ENCODE measurements at regions not wholly inside any gene's neighbourhood (a gene's known extent, or its start where the extent isn't known, plus 50 kb on each side); places are given as distances from the start of the nearest gene placed in this dataset.

GRCh38 chr14:65850429-65851135 lies 438.1 kb downstream of the FUT8 start:
- no peak for ATAC-seq (ENCODE audit: low read depth)
- 63% methylated on average over 2 of the region's 10 CpGs; no CpG with 5 or more reads in 1 of the 2 experiments for WGBS, 2 experiments (ENCODE audit: extremely low coverage in 2 of 2, insufficient read length in 1 of 2)
- H2AFZ ChIP-seq (replicated peaks; ENCODE audit: low read length, poor library complexity): no peak overlapping the region

More at GRCh38 chr14:65850429-65851135, 438.1 kb downstream of the FUT8 start:
- Histone ChIP-seq H3K79me1 (ENCODE audit: low read depth in 1 of 2, low read length in 2 of 2) (no peaks in the 10 kb centered on the region), H2BK15ac (ENCODE audit: low read depth, low read length) (no peak overlapping the region), H3K9me1 (ENCODE audit: insufficient read depth, low read length) (no peaks in the 10 kb centered on the region), H2AK5ac (ENCODE audit: low read depth, low read length) (no peak overlapping the region), H3K23ac (ENCODE audit: low read depth, low read length) (no peak overlapping the region), H3K27me3 (ENCODE audit: control insufficient read depth, insufficient read depth, low read length) (no peaks in the 10 kb centered on the region), H2AK9ac (replicated peaks; ENCODE audit: low read depth, low read length, poor library complexity) (no peak overlapping the region), H2BK5ac (ENCODE audit: low read depth, low read length, poor library complexity, severe bottlenecking) (no peak overlapping the region), H4K91ac (ENCODE audit: insufficient read depth, low read depth, low read length) (no peak overlapping the region), H3K4me2 (ENCODE audit: low read depth, low read length) (no peak overlapping the region), H4K8ac (ENCODE audit: low read depth in 2 of 2, low read length in 2 of 2) (no peak overlapping the region), H3K4ac (ENCODE audit: low read depth, low read length) (no peak overlapping the region), H3K4me1 (ENCODE audit: control insufficient read depth, insufficient read depth, low read length) (no peaks in the 10 kb centered on the region), H3K56ac (ENCODE audit: extremely low read depth, insufficient read depth, low read length) (no peak overlapping the region), H3K4me3 (ENCODE audit: insufficient read depth, low read depth, low read length) (no peak overlapping the region), H2BK20ac (ENCODE audit: low read depth, low read length) (no peak overlapping the region), H3K9ac (ENCODE audit: low read depth, low read length) (no peak overlapping the region), H4K20me1 (ENCODE audit: insufficient read depth, low read length) (no peaks in the 10 kb centered on the region), H3K9me3 (ENCODE audit: control insufficient read depth, insufficient read depth, low read length) (no peaks in the 10 kb centered on the region), H2BK120ac (ENCODE audit: low read depth, low read length) (no peak overlapping the region), H3K14ac (replicated peaks; ENCODE audit: low read depth, low read length) (no peak overlapping the region), H4K5ac (ENCODE audit: low read depth, low read length) (no peak overlapping the region), H3K18ac (ENCODE audit: low read depth, low read length) (no peak overlapping the region), H3K36me3 (ENCODE audit: control insufficient read depth, insufficient read depth, low read length) (no peaks in the 10 kb centered on the region), H3K27ac (ENCODE audit: insufficient read depth, low read length) (no peak overlapping the region)
- BruUV-seq (replicated peaks): no TSS peak
- no peak for DNase-seq
- ChIA-PET POLR2A (ENCODE audit: unreplicated experiment) (no interaction called here), CTCF (no interaction called here)
- intact Hi-C loops (cut with micrococcal nuclease) (no loop called here), dilution Hi-C loops (cut with HindIII; ENCODE audit: low sequenced_read_pairs, unreplicated experiment) (no loop called here), in situ Hi-C loops (cut with MboI; ENCODE audit: low sequenced_read_pairs) (no loop called here)
- no peak for TF ChIP-seq ELK1 (IDR thresholded peaks at IDR 0.05; ENCODE audit: borderline replicate concordance, low read depth, low read length)
